ENCODE measurements at regions not wholly inside any gene's neighbourhood (a gene's known extent, or its start where the extent isn't known, plus 50 kb on each side); places are given as distances from the start of the nearest gene placed in this dataset.

DNA sequence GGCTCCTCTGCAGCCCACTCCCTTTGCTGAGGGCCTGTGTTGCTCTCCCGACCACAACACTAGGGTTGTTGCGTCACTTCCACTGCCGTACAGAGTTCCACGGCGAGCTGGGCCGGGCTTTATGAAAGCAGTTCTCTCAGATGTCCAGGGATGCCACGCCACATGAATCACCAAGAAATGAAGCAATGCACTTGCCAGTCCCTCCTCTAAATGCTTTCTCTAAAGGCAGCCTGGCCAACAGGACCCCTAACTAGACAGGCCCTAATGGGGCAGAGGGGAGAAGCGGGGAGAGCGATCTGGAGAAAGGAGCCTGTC, 188.7 kb downstream of the CTTN start:
- H4K8ac ChIP-seq (replicated peaks; ENCODE audit: insufficient read length, low read depth, low read length) = no peak overlapping the region
- TF ChIP-seq, protein P1, sequence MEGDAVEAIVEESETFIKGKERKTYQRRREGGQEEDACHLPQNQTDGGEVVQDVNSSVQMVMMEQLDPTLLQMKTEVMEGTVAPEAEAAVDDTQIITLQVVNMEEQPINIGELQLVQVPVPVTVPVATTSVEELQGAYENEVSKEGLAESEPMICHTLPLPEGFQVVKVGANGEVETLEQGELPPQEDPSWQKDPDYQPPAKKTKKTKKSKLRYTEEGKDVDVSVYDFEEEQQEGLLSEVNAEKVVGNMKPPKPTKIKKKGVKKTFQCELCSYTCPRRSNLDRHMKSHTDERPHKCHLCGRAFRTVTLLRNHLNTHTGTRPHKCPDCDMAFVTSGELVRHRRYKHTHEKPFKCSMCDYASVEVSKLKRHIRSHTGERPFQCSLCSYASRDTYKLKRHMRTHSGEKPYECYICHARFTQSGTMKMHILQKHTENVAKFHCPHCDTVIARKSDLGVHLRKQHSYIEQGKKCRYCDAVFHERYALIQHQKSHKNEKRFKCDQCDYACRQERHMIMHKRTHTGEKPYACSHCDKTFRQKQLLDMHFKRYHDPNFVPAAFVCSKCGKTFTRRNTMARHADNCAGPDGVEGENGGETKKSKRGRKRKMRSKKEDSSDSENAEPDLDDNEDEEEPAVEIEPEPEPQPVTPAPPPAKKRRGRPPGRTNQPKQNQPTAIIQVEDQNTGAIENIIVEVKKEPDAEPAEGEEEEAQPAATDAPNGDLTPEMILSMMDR (conservative IDR thresholded peaks at IDR 0.05) = no peak
- H3K4ac ChIP-seq (ENCODE audit: low read depth, low read length) = no peak overlapping the region
- no peaks in the 10 kb centered on the region for H3K4me1 ChIP-seq (ENCODE audit: insufficient read depth, low read length)
- no peaks in the 10 kb centered on the region for H3K79me2 ChIP-seq (ENCODE audit: insufficient read depth, low read length)
- no CpG with 5 or more reads among the region's 9 CpGs for WGBS (ENCODE audit: extremely low coverage, insufficient read length, low lambda C conversion rate)
- Mint-ChIP-seq H3K27ac (no peak overlapping the region; a peak in 1 of 7 replicates), H3K27me3 (ENCODE audit: low read depth) (peaks cover 2% of the 10 kb centered on the region), H3K9me3 (peaks cover 0 to 5% of the 10 kb centered on the region in 2 experiments; a peak in 2 of 5 replicates), H3K36me3 (ENCODE audit: insufficient read depth in 1 of 3, low read depth in 3 of 3) (peaks cover 5% of the 10 kb centered on the region in 3 experiments; a peak in 6 of 7 replicates), H3K4me3 (no peak overlapping the region), H3K4me1 (peaks cover 16% of the 10 kb centered on the region in 2 experiments)
- H2BK20ac ChIP-seq (ENCODE audit: low read depth, low read length, poor library complexity, severe bottlenecking) = no peak overlapping the region
- no peak overlapping the region for H2BK120ac ChIP-seq (ENCODE audit: low read depth, low read length, poor library complexity, severe bottlenecking)
- H2AFZ ChIP-seq (ENCODE audit: low read length) = no peak overlapping the region
- no peak overlapping the region for H3K18ac ChIP-seq (ENCODE audit: insufficient read length, low read depth, low read length)
- H3K56ac ChIP-seq (ENCODE audit: insufficient read length, low read depth, low read length) = no peak overlapping the region
- H3K23ac ChIP-seq (ENCODE audit: insufficient read length, low read depth, low read length) = no peak overlapping the region
- H3K4me2 ChIP-seq (ENCODE audit: insufficient read depth, insufficient read length, low read length) = no peak overlapping the region
- H3K27ac ChIP-seq (ENCODE audit: insufficient read length, low read depth, low read length) = no peak overlapping the region
- H3K9me3 ChIP-seq (ENCODE audit: control insufficient read depth, low read depth, low read length) = no peaks in the 10 kb centered on the region
- H4K5ac ChIP-seq (ENCODE audit: insufficient read length, low read depth, low read length) = no peak overlapping the region
- no peak overlapping the region for H2BK12ac ChIP-seq (ENCODE audit: insufficient read length, low read depth, low read length)
- no peak overlapping the region for H4K91ac ChIP-seq (ENCODE audit: insufficient read length, low read depth, low read length)
- H2BK15ac ChIP-seq (ENCODE audit: low read depth, low read length) = no peak overlapping the region
- no peak overlapping the region for H2BK5ac ChIP-seq (ENCODE audit: insufficient read length, low read length)
- H3K9ac ChIP-seq (ENCODE audit: extremely low read depth, insufficient read length, low read length) = no peak overlapping the region
- DNase-seq = no peak
- no peaks in the 10 kb centered on the region for H3K79me1 ChIP-seq (ENCODE audit: insufficient read depth, low read depth, low read length, poor library complexity, severe bottlenecking)
- H3K23me2 ChIP-seq (ENCODE audit: insufficient read length, low read depth, low read length, poor library complexity, severe bottlenecking) = no peaks in the 10 kb centered on the region
- H3K27me3 ChIP-seq (ENCODE audit: insufficient read depth, low read length) = no peaks in the 10 kb centered on the region
- no peak overlapping the region for H3T11ph ChIP-seq (ENCODE audit: low read length)
- H4K20me1 ChIP-seq (ENCODE audit: control insufficient read depth, insufficient read depth, insufficient read length) = no peaks in the 10 kb centered on the region
- H3K14ac ChIP-seq (ENCODE audit: insufficient read depth, low read length) = 0 out of 2 replicates have a peak overlapping the region, but pooled peaks have one; percentile 14
- H2AK5ac ChIP-seq (ENCODE audit: insufficient read length, low read length) = no peak overlapping the region
